ENCODE measurements at regions not wholly inside any gene's neighbourhood (a gene's known extent, or its start where the extent isn't known, plus 50 kb on each side); places are given as distances from the start of the nearest gene placed in this dataset.

DNA sequence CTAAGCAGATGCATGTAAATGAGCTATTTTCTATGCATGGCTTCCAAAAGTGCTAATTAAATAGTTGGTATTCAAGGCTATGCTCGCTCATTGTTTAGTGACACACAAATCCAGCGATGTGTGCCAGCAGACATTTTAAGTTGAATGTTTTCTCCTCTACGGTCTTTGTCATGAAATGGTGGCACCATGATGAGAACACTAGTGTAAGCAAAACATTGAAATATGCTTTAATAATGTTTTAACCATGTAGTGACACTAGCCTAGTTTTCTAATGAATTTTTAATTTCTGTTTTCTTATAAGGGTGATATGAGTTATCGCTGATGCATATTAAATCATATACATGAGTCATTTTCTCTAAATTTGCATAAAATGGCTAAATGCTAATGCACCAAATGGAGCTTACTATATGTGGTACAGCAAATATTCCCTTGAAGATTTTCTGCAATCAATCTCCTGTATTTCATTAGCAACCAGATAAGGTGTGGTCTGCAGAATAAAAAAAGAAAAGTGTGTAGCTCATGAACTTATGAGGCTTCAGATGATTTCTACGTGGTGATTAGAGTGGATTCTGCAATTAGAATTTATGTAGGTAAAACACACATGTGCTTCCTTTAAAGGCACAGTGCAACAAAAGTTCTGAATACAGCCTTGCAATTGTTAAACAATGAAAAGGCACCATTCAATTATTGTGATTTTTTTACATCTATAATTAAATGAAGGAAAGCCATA, 226.6 kb downstream of the MEF2C start:
- H3K36me3 ChIP-seq (ENCODE audit: control insufficient read depth, low read length), result no peaks in the 10 kb centered on the region
- peaks cover 15% of the 10 kb centered on the region for H3K27me3 ChIP-seq (ENCODE audit: control insufficient read depth, low read length)
- H3K27ac ChIP-seq (ENCODE audit: low read depth, low read length), result no peak overlapping the region
- H4K20me1 ChIP-seq (ENCODE audit: control insufficient read depth, insufficient read depth, low read depth, low read length), result no peaks in the 10 kb centered on the region
- TF ChIP-seq EZH2phosphoT487 (IDR thresholded peaks at IDR 0.05; ENCODE audit: borderline replicate concordance, low read length), result no peak
- TF ChIP-seq, protein P1, sequence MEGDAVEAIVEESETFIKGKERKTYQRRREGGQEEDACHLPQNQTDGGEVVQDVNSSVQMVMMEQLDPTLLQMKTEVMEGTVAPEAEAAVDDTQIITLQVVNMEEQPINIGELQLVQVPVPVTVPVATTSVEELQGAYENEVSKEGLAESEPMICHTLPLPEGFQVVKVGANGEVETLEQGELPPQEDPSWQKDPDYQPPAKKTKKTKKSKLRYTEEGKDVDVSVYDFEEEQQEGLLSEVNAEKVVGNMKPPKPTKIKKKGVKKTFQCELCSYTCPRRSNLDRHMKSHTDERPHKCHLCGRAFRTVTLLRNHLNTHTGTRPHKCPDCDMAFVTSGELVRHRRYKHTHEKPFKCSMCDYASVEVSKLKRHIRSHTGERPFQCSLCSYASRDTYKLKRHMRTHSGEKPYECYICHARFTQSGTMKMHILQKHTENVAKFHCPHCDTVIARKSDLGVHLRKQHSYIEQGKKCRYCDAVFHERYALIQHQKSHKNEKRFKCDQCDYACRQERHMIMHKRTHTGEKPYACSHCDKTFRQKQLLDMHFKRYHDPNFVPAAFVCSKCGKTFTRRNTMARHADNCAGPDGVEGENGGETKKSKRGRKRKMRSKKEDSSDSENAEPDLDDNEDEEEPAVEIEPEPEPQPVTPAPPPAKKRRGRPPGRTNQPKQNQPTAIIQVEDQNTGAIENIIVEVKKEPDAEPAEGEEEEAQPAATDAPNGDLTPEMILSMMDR (IDR thresholded peaks at IDR 0.05; ENCODE audit: low read depth, low read length, poor library complexity, severe bottlenecking), result no peak
- H3K4me2 ChIP-seq (ENCODE audit: low read length), result no peak overlapping the region
- no peaks in the 10 kb centered on the region for H3K9me2 ChIP-seq (replicated peaks; ENCODE audit: control insufficient read depth, low read length)
- H3K79me2 ChIP-seq (ENCODE audit: control insufficient read depth, low read length), result no peaks in the 10 kb centered on the region
- H3K4me3 ChIP-seq (ENCODE audit: low read length), result no peak overlapping the region
- H3K4me1 ChIP-seq (ENCODE audit: control insufficient read depth, low read length), result peaks cover 33% of the 10 kb centered on the region
- H3K9me3 ChIP-seq (ENCODE audit: control insufficient read depth, insufficient read depth, low read length), result no peaks in the 10 kb centered on the region
- peaks cover 4% of the 10 kb centered on the region; the same call in 1 of the 2 replicates for H3F3A ChIP-seq (ENCODE audit: control insufficient read depth, insufficient read depth)

DNA sequence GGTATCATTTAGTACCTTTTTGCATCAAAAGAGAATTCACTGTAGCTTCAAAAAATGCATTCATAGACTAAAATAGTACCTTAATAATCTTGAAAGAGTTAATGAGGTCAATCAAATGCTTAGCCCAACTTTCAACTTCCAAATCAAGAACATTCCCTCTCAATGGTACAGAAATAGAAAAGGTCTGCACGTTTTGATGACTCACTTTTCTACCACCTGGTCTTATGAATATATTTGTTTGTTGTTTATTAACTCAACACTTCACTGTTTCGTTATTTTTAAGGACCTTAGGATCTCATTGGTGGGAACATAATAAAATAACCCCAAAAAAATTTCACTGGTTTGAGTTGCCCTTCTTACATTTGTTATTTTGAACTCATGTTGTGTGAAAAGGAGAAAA, 229.5 kb downstream of the MEF2C start:
- H3K27me3 ChIP-seq (ENCODE audit: control insufficient read depth, low read length), result peaks cover 8% of the 10 kb centered on the region
- no peak overlapping the region for H3K4me2 ChIP-seq (ENCODE audit: low read length)
- no peaks in the 10 kb centered on the region for H3K9me3 ChIP-seq (ENCODE audit: control insufficient read depth, insufficient read depth, low read length)
- H3K79me2 ChIP-seq (ENCODE audit: control insufficient read depth, low read length), result no peaks in the 10 kb centered on the region
- no peak overlapping the region for H3K4me3 ChIP-seq (ENCODE audit: low read length)
- H3K4me1 ChIP-seq (ENCODE audit: control insufficient read depth, low read length), result peaks cover 7% of the 10 kb centered on the region
- no peaks in the 10 kb centered on the region for H3K36me3 ChIP-seq (ENCODE audit: control insufficient read depth, low read length)
- H3F3A ChIP-seq (ENCODE audit: control insufficient read depth, insufficient read depth), result no peaks in the 10 kb centered on the region
- H3K9me2 ChIP-seq (replicated peaks; ENCODE audit: control insufficient read depth, low read length), result no peaks in the 10 kb centered on the region
- no peak overlapping the region for H3K27ac ChIP-seq (ENCODE audit: low read depth, low read length)
- no peaks in the 10 kb centered on the region for H4K20me1 ChIP-seq (ENCODE audit: control insufficient read depth, insufficient read depth, low read depth, low read length)
- TF ChIP-seq, protein P1 (IDR thresholded peaks at IDR 0.05; ENCODE audit: low read depth, low read length, poor library complexity, severe bottlenecking), result no peak
- no peak for TF ChIP-seq EZH2phosphoT487 (IDR thresholded peaks at IDR 0.05; ENCODE audit: borderline replicate concordance, low read length)

DNA sequence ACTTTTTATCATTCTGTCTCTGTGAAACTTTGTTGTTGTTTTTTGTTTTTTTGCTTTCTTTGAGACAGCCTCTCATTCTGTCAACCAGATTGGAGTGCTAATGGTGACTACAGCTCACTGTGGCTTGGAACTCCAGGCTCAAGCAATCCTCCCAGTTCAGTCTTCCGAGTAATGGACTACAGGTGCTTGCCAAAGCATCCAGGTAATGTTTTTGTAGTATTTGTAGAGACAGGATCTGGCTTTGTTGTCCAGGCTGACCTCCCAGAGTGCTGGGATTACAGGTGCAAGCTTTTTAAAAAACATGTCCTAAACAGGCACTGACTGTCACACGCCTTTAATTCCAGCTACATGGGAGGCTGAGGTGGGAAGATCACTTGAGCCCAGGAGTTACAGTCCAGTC, 235.1 kb downstream of the MEF2C start:
- Histone ChIP-seq H4K20me1 (ENCODE audit: control insufficient read depth, insufficient read depth, low read depth, low read length) (no peaks in the 10 kb centered on the region), H3K4me3 (ENCODE audit: low read length) (no peak overlapping the region), H3F3A (ENCODE audit: control insufficient read depth, insufficient read depth) (no peaks in the 10 kb centered on the region), H3K27ac (ENCODE audit: low read depth, low read length) (no peak overlapping the region), H3K79me2 (ENCODE audit: control insufficient read depth, low read length) (no peaks in the 10 kb centered on the region), H3K4me2 (ENCODE audit: low read length) (no peak overlapping the region), H3K27me3 (ENCODE audit: control insufficient read depth, low read length) (no peaks in the 10 kb centered on the region), H3K4me1 (ENCODE audit: control insufficient read depth, low read length) (no peaks in the 10 kb centered on the region), H3K9me3 (ENCODE audit: control insufficient read depth, insufficient read depth, low read length) (no peaks in the 10 kb centered on the region), H3K9me2 (replicated peaks; ENCODE audit: control insufficient read depth, low read length) (no peaks in the 10 kb centered on the region), H3K36me3 (ENCODE audit: control insufficient read depth, low read length) (no peaks in the 10 kb centered on the region)
- TF ChIP-seq, protein P1 (IDR thresholded peaks at IDR 0.05; ENCODE audit: low read depth, low read length, poor library complexity, severe bottlenecking), result no peak
- no peak for TF ChIP-seq EZH2phosphoT487 (IDR thresholded peaks at IDR 0.05; ENCODE audit: borderline replicate concordance, low read length)

Measured in DOHH2 (cell line).